HL-60/S4 treated with phorbol 12-myristate 13-acetate at 8.2 ng/mL for 4 days and 3 days (cell line): ENCODE measurements at regions not wholly inside any gene's neighbourhood (a gene's known extent, or its start where the extent isn't known, plus 50 kb on each side); places are given as distances from the start of the nearest gene placed in this dataset.
"Not testable (repeated sequence)": the region's sequence is repeated elsewhere in the genome, so short reads cannot be mapped to it uniquely, and the experiment has no call there.

Source experiments
- in situ Hi-C: fragments of 300-500 bp; cut with MboI; formaldehyde crosslinking; loops from 2 replicates; pipeline ENCODE4 v1.15.0; 2022; ENCODE audit warnings: low sequenced_read_pairs

GRCh38 chr2:62412347-62412742, 93.7 kb downstream of the TMEM17 start:
- in situ Hi-C loops = loop anchor here (10.0 kb wide), 2 partner anchors 408 to 488 kb away; no protein-coding TSS in a partner anchor

GRCh38 chr2:62410926-62411456, 95.0 kb downstream of the TMEM17 start:
- in situ Hi-C loops = loop anchor here (10.0 kb wide), 2 partner anchors 406 to 486 kb away; no protein-coding TSS in a partner anchor

GRCh38 chr2:62410015-62410453, 96.0 kb downstream of the TMEM17 start:
- in situ Hi-C loops = loop anchor here (10.0 kb wide), 2 partner anchors 405 to 485 kb away; no protein-coding TSS in a partner anchor

GRCh38 chr2:62409442-62409841, 96.6 kb downstream of the TMEM17 start:
- in situ Hi-C loops = no loop called here

- in situ Hi-C loops = no loop called here
Measured at GRCh38 chr2:62408241-62408677, 97.7 kb downstream of the TMEM17 start.

GRCh38 chr2:62407838-62408237, 98.2 kb downstream of the TMEM17 start:
- in situ Hi-C loops = no loop called here

- in situ Hi-C loops = no loop called here
Measured at GRCh38 chr2:62407401-62407800, 98.6 kb downstream of the TMEM17 start.

GRCh38 chr2:62406573-62407043, 99.4 kb downstream of the TMEM17 start:
- in situ Hi-C loops = no loop called here

- in situ Hi-C loops = no loop called here
Measured at GRCh38 chr2:62404913-62405312, 101.1 kb downstream of the TMEM17 start.

GRCh38 chr2:62402156-62402555, 103.8 kb downstream of the TMEM17 start:
- in situ Hi-C loops = no loop called here

- in situ Hi-C loops = no loop called here
Measured at GRCh38 chr2:62398356-62398755, 107.6 kb downstream of the TMEM17 start.

- in situ Hi-C loops = no loop called here
Measured at GRCh38 chr2:62396880-62397279, 109.1 kb downstream of the TMEM17 start.

GRCh38 chr2:62393293-62393692, 112.7 kb downstream of the TMEM17 start:
- in situ Hi-C loops = no loop called here

- in situ Hi-C loops = no loop called here
Measured at GRCh38 chr2:62391696-62392095, 114.3 kb downstream of the TMEM17 start.

- in situ Hi-C loops = not testable (repeated sequence)
Measured at GRCh38 chr2:62386378-62386777, 119.6 kb downstream of the TMEM17 start.

- in situ Hi-C loops = no loop called here
Measured at GRCh38 chr2:62383846-62384245, 122.1 kb downstream of the TMEM17 start.

GRCh38 chr2:62382757-62383156, 123.2 kb downstream of the TMEM17 start:
- in situ Hi-C loops = no loop called here

- in situ Hi-C loops = no loop called here
Measured at GRCh38 chr2:62382122-62382521, 123.9 kb downstream of the TMEM17 start.

GRCh38 chr2:62381656-62382055, 124.3 kb downstream of the TMEM17 start:
- in situ Hi-C loops = no loop called here

GRCh38 chr2:62379566-62379965, 126.4 kb downstream of the TMEM17 start:
- in situ Hi-C loops = no loop called here

GRCh38 chr2:62375113-62375420, 130.9 kb downstream of the TMEM17 start:
- in situ Hi-C loops = no loop called here

GRCh38 chr2:62374301-62375112, 131.5 kb downstream of the TMEM17 start:
- in situ Hi-C loops = no loop called here
